Stimulated activated CD4-positive, alpha-beta T cell treated with anti-CD3 and anti-CD28 coated beads, Interleukin-1b, Interleukin-23, amount 100 ng/mL, for 24 hours (primary cell): ENCODE measurements at regions not wholly inside any gene's neighbourhood (a gene's known extent, or its start where the extent isn't known, plus 50 kb on each side); places are given as distances from the start of the nearest gene placed in this dataset.

Experiments used
- DNase-seq, 4 experiments: peaks; one replicate each; pipeline ENCODE4 v3.0.0-alpha.2; 2020; ENCODE audit warnings: low read depth in 4 of 4, low spot score in 1 of 4

DNA sequence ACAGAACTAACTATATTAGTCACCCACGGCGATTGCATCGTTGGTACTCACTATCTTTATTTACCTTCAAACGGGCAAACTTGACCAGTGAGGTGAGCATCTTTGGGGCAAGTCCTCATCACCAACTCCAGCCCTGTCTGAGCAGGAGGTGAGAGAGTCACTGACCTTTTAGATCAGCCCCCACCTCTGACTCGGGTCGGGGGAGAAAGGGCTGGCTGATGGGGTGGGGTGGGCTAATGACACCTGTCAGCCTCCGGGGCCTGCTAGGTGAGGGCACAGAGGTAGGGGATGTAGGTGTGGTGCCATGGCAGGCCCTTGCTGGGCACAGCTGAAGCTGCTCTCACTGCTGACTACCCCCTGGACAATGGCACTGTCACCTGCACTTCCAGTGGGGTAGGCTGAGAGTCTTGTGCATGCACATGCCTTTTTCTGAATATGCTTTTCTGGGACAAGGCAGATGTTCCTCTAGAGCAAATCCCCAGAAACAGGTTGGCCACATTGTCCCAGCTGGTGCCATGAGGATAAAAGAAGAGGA lies 359.5 kb upstream of the MKI67 start:
- DNase-seq = no peak

DNA sequence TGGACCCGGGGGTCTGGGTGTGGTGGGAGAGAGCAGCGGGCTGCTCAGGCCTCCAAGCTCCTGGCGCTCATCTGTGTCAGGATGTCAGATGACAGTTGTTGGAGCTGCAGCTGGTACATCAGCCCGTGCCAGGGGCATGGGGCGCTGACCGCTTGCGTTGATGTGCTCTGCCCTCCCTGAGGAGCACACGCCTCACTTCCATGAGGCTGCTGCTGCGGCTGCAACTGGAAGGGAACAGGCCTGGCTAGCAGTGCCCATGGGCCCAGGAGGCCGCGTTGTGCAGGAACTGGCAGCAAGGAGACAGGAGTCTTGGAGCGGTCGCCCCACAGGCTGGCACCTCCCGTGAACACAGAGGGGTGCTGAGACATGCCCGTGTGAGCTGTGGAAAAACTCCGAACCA lies 361.3 kb upstream of the MKI67 start:
- DNase-seq = no peak

DNA sequence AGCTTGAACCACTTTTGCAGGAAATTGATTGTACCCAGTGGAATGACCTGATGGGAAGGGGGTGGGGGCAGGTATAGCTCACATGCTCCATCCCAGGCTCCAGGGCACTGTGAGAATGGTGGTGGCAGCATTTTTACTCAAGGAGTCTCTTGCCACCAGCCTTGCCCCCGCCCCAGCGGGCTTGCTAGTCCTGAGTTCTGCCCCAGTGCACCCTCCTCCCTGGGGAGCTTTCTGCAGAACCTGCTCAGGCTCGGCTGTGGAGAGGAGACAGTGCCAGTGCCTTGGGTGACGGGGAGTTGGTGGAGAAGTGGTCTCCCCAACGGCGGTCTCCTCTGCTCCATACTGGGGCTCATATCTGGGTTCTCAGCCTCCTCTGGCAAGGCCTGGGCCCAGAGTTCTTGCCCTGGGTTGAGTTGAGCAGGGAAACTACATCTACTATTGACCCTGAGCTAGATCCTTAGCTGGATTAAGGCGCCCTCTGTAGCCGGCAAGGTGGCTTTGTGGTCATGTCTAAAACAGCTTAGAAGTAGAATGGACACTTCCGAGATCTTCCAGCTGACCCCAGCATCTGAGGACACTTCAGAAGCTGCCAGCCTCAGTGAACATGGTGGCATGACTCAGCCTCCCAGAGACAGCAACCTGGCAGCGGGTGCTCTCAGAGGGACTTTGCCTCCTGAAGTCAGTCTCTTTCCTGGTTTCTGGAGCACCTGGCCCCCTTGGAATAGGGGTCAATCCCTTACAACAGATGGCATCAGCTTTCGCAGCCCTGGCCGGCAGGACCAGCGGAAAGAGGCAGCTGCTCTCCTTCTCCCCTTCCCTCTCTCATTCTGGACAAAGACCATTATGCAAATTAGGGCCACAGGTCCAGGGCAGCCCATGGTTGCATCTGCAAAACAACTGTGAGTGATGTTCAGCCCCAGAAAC lies 363.4 kb upstream of the MKI67 start:
- no peak for DNase-seq

DNA sequence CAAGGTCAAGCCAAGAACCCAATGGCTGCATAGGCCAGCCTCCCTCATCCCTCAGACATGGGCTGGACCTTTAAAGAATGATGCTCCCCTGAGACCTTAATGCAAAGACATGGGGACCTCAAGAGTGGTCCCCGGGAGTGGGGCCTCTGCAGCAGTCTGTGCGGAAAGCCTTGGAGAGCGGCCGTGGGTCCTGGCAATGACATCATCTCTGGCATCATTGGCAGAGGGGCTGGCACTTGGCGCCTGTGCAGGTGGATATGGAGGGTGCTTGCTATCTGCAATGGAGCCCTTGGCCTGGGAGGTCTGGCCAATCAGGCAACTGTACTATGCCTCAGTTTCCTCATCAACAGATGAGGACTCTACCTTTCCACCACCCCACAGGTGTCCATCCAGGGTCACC lies 365.5 kb upstream of the MKI67 start:
- no peak for DNase-seq

DNA sequence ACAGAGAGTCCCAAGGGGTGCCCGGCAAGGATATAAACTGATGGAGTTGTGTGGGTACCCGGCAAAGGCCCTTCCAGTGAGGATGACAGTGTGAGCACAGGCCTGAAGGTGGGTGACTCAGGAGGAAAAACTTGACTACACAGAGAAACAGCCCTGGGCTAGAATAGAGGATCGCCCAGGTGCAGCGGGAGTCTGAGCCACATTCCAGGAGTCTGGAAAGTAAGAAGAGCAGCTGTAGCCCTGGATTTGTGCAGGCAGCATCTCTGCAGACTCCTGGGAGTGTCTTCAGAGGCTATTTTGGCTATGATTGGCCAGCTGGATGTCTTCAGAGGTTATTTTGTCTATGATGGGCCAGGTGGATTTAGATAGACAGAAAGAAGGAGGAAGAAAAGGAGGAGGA lies 367.6 kb upstream of the MKI67 start:
- no peak for DNase-seq

DNA sequence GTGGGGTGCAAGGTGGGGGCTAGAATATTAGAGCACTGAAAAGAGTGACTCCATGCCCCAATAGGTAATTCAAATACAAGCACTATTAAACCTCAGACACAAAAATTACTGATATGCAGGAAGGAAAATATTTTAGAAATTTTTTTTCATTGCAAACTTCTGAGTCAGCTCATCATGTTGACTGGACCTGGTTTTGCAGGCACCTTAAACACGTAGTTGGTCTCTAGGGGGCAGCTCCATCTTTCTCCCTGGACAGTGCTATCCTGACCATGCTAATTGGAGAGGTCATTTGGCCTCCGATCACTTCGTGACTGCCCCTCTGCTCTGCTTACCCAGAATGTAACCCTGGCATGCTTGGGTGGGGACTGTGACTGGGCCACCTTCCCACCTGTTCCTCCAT lies 368.4 kb upstream of the MKI67 start:
- DNase-seq = no peak

DNA sequence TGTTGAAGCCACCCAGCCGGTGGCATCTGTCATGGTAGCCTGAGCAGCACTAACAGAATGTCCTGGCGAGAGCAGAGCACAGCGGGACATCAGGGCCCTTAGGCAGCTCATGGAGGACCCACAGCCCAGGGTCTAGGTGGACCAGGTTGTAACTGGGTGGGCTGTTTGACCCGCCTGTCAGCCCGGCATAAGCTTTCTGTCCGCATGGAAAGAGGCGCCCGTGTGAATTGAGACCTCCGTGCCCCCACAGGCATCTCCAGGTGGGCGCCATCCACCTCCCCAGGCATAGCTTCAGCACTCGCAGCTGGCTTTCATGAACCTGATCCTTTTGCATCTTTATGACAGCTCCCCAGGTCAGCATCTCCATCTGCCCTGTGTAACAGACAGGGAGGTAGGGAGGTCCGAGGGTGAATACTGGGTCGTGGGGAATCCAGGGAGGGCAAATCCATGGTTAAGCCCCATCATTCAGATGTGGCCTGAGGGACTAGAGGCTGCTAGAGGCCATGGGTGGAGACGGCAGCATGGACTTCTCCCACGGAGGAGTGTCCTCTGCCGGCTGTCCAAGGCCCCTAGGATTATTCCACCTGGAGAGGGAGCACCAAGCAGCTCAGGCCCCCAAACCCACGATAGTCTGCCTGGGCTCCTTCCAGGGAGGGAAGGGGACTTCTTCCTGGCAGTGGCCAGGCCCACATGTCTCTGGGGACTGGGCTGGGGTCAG lies 371.6 kb upstream of the MKI67 start:
- DNase-seq = no peak

DNA sequence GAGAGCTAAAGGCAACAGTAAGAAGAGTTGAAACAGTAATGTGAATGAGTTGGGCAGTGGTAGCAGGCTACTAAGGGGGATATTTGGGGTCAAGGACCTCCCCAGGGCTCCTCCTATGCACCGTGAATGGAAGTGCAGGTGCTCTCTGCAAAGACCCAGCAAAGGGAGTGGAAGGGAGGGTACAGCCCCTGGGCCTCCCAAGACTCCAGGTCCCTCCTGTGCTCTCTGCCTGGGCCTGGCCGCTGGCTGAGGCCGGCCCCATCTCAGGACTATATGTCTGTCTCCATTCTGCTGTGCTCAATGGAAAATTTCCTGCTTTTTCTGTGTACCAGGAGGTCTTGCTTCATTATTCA lies 372.1 kb upstream of the MKI67 start:
- DNase-seq = no peak

DNA sequence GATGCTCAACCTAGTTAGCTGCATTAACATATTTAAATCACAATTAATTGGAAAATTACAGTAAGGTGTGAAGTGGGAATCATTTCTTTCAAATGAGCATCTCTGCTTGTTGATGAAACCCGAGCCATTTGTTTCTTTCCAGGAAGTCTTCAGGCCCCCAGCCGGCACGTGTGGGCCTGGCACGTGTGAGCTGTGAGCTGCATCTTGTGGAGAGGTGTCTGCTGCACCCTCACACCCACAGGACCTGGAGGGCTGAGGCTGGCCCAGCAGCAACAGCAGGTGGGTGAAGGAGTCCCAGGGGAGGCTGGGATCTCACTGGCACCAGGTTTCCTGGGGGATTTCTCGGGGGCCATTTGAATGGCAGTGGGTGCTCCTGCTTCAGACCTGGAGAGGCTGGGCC lies 372.5 kb upstream of the MKI67 start:
- no peak for DNase-seq

DNA sequence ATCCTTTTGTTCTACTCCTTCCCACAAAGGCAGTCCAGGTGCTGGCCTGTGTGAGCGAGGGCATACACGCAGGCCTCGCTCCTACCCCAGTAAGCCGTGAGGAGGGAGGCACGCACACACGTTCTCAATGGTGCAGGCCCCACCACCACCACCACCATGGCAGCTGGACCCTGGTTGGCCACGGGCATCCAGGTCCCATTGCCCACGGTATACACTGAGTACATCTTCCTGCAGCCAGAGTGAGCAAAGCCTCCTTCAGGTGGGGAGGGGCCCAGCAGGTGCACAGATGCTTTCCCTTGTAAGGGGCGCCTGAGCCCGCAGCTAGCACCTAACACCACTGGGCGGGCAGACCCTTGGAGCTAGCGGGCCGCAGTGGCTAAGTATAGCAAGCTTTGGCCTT lies 373.3 kb upstream of the MKI67 start:
- no peak for DNase-seq

DNA sequence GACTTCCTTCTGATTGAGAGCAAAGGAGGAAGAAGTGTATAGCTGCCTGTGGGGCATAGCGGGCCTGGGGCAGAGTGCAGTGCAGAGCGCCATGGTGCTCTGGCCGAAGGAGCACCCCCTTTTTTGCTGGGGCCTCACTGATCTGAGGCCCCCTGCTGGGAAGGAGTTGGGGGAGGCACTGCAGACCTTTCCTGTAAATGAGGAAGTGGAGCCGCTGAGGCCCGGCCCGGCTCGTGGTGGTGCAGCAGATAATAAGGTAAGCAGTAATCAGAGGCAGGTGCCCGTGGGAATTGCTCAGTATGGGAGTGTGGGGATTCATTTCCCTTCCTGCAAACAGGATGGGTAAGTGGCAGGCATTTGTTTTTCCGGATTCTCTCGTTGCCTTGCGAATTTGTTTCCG lies 373.7 kb upstream of the MKI67 start:
- DNase-seq = no peak

DNA sequence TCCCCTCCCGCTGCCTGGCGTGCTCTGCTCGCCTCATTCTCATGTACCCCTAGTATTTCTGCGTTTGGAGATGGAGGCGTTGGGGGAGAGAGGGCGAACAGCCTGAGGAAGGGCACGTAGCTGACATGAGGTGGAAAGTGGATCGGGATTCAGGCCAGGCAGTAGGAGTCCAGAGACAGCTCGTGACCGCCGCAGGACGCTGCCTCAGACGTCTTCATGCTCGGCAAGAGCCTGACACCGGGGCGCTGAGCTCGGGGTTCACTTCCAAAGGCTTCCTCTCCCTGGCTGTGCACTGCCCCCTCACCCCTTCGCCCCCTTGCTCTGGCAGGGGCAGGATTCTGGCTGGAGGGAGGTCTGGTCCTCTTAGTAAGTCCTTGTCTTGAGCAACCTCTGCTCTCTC lies 374.4 kb upstream of the MKI67 start:
- no peak for DNase-seq

DNA sequence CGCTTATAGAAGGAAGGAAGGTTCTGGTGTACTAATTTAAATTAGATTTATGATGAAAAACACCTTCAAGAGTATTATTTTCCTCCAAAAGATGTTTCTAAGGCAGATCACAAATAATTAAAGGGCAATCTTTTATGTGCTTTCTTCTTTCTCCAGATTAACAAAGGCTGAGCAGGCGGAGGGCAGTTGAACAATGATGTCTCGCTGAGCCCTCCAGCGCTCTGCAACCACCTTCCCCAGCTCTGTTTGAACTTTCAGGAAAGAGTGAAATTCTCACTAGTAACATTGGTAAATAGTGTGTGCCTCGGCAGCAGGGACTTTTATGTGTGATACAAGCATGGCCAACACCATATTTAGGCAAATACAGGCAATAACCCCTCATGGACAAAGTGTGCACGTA lies 379.1 kb upstream of the MKI67 start:
- DNase-seq = no peak

DNA sequence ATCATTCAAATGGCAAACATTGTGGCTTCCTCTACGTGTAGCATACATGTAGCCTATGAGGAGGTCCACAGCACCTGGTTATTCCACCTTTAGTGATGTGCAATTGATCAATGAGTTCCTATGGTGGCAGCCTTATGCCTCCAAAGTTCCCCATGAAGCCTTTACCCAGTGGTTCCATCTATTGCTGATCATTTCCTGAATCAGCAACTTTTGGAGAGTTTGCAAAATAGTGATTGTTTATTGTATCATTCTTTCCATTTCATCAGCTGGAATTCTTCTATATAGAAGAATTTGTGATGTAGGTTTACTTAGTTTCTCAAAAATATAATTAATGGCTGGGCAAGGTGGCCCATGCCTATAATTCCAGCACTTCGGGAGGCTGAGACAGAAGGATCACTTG lies 380.2 kb upstream of the MKI67 start:
- no peak for DNase-seq

DNA sequence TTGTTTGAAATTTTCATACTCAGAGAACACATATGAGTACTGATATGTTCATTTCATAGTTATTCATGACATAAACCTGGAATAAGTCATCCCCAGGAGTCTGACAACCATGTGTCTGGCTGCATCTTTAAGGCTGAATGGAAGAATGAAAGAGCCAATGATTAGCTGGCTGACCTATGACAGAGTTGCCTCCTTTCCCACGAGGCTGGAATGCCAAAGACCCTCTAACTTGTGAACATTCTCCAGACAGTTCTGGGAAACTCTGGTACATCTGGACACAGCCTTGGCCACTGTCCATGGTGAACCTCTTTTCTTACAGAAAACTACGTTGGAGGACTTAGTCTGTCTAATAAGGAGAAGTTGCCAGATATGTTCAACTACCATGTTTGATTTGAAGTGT lies 380.8 kb upstream of the MKI67 start:
- DNase-seq = no peak

DNA sequence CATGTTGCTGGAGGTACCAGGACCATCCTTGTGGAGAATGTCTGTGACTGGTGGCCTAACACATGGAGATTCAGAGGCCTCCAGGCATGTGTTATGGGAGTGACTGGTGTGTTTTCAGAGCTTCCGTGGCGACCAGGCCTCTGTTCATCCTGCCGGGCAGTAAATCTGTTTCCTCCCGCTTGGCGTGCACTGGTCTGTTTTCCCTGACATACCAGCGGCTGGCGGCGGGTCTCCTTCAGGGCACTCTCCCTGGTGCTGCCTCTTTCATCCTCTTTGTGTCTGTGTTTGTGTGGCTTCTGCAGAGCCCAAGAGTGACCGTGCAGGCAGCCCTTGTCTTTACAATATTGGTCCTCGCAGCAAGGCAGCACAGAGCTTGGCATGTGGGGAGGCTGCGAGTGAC lies 385.1 kb upstream of the MKI67 start:
- DNase-seq = no peak

DNA sequence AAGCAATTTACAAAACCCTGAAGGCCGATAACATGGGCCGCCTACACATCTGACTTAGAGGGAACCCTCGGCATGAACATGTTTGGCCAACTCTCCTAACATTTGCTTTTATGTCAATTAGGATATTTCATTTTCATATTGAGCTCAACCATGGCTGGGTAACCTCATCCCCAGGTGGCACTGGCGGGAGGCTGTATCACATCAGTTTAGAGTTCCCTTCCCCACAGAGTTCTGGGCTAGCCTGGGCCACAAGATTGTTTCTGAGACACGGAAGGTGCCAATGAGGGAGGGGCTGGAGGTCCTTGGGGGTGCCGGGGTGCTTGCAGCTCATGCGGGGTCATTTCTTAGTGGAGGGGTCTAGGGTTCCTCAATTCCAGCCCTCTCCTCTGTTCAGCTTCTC lies 386.5 kb upstream of the MKI67 start:
- no peak for DNase-seq

DNA sequence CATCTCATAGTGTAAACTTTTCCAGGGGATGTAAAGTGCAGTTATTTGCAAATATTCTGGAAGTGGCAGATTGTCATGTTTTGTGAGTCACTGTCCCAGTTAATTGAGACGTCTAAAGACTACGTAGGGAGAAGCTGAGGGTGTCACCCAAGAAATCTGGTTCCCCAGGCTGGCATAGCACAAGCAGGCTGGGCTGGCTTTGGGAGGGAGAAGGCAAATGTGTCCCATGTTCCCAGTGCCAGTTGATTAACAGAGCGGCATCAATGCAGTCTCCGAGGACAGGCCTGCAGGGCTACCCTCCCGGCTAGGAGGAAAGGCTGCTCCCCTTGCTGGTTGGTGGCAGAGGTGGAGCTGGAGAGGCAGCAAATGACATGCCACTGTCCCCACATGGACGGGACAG lies 388.3 kb upstream of the MKI67 start:
- DNase-seq = no peak

DNA sequence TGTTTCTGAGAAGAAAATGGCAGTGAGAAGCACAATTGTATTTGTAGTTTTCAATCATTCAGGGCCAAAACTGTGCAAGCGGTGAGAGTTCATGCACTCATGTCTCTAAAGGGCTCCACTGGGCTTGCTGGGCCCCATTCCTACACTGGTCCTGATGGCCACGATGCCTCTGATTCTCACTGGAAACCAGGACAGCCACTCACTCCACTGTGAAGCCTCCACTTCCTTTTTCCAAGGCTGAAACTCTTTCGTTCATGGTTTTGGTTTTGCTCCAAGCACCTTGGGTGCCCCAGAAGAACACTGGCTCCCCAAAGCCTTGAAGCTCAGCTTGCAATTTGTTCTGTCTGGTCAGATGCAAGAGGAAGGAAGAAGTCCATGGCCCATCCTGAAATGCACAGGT lies 390.0 kb upstream of the MKI67 start:
- no peak for DNase-seq

DNA sequence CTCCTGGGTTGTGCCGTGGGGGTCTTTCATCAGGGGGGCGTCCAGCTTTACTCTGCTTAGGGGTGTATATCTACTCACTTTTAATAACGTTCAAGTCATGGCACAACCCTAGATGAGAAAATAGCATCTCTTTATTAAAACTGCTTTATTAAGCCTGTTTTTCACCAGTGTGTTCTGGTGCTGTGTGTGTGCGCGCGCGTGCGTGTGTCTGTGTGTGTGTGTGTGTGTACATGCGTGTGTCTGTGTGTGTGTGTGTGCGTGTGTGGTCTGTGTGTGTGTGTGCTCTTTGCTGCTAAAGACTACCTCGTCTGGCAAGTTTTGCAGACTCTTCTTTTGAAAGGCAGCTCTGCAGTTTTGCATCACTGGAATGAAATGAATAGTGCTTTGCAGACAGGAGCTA lies 390.9 kb upstream of the MKI67 start:
- no peak for DNase-seq

DNA sequence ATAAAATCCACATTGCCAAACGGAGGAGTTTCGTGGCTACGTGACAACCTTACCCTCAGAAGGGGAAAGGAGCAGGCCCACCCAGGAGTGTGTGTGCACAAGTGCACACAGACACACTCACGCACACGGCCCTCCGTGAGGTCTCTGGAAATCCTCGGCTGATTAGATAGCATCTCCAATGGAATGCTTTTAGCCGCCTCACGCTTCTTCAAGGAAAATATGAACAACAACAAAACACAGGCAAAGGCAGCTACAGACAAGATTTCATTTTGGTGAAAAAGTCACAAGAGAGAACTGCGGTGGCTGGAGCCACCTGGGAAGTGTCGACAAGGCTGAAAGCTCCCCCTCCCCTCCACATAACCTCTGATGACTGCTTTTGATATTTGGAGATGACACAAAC lies 391.8 kb upstream of the MKI67 start:
- no peak for DNase-seq

DNA sequence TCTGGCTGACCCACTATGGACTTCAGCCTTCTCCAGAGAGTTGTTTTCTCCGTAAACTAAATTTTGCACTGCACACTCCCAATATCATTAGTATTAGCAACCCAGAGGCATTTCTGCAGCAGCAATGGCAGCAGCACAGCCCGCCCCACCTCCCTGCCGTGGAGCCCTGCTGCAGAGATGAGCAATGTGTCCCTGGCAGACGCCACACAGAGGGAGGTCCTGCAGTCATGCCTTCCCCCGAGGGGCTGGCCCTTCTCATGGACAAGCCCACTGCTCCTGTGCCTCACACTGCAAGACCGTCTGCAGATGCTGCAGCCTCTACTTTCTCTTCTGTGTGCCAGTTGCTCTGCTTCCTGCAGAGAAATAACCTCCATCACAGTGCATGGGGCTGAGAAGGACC lies 393.4 kb upstream of the MKI67 start:
- no peak for DNase-seq
